GM12892 (cell line): ENCODE measurements at regions not wholly inside any gene's neighbourhood (a gene's known extent, or its start where the extent isn't known, plus 50 kb on each side); places are given as distances from the start of the nearest gene placed in this dataset.

Experiments
- POLR2A ChIP-seq: IDR thresholded peaks from 2 replicates; pipeline ENCODE4 v1.6.1; 2011; ENCODE audit warnings: low read depth, low read length, control low read depth
- POLR2AphosphoS5 ChIP-seq: IDR thresholded peaks from 2 replicates; pipeline ENCODE4 v1.6.1; 2011; ENCODE audit warnings: low read depth, low read length, control low read depth

DNA sequence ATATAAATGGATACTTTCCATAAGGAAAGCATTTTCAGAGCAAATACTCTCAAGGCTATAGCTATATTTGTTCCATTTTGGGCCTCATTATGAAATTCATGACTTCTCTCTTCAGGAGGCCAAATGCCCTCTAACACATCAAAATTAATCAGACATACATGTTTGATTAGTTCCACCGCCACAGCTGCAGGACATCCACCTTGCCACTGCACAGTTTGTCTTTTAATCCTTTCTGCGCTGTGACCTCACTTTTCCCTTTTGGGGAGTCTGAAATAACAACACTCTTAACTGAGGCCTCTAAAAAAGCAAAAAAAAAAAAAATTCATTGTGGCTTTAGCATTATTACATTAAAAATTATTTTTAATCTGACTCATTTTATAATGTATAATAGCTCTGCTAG, 279.1 kb upstream of the CDH12 start:
- no peak for TF ChIP-seq POLR2A
- no peak for TF ChIP-seq POLR2AphosphoS5
